T-helper 2 cell treated with Interferon-gamma antibody and Interleukin-4, amounts not matched to agents 100 ng/mL and 5 ng/mL, for 36 hours (primary cell): ENCODE measurements at regions not wholly inside any gene's neighbourhood (a gene's known extent, or its start where the extent isn't known, plus 50 kb on each side); places are given as distances from the start of the nearest gene placed in this dataset.
"Not testable (repeated sequence)": the region's sequence is repeated elsewhere in the genome, so short reads cannot be mapped to it uniquely, and the experiment has no call there.

Experiments used
- intact Hi-C: fragments of 100-400 bp; cut with micrococcal nuclease; formaldehyde crosslinking; loops from one replicate; pipeline ENCODE4 v1.15.1; 2023

DNA sequence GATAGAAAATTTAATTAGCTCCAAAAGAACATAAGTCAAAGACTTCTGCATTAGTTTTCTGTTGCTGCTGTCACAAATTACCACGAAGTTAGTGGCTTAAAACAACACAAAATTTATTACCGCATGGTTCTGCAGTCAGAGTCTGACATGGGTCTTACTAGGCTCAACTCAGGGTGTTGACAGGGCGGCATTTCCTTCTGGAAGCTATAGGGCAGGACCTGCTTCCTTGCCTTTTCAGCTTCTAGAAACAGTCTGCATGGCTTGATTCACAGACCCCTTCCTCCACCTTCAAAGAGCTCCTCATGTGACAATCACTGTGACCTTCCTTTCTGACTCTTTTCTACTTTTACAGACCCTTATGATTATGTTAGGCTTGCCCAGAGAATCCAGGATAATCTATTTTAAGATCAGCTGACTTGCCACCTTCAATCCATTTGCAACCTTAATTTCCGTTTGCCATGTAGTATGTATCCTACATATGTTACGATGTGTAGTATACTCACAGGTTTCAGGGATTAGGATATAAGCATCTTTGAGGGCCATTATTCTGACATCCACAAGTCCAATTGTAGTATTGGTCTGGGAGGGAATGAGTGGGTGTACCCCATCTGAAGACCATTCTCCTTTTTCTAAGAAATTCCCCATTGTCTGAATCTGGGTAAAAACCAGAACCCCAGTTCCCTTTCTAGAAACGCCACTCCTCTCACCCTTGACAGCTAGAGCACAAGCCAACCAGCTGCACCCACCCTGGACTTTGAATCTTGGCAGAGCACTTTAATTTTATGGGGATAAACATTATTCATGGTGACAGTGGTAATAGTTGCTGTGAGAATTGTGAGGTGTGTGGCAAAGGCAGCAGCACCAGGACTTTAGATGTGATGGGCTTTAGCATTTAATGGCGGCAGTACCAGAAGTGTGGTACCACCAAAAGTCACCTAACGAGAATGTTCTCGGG, 265.5 kb downstream of the KCNJ2 start:
- intact Hi-C loops, result no loop called here

DNA sequence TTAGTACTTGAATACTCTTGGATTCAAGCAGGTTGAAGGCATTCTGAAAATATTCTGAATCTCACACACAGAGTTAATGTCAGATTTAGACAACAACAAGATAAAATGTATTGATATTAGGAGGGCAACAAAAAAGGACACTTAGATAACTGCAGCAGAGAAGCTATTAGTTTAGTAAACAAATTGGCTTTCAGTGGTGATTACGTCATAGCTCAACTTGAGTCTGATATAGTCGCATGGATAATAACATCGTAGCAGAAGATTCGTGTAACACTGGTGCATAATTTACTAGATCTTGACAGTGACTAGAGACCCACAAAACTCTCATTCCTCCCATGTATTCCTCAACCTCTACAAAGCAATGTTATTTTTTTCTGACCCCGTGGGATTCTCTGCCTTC, 268.3 kb downstream of the KCNJ2 start:
- intact Hi-C loops, result no loop called here

DNA sequence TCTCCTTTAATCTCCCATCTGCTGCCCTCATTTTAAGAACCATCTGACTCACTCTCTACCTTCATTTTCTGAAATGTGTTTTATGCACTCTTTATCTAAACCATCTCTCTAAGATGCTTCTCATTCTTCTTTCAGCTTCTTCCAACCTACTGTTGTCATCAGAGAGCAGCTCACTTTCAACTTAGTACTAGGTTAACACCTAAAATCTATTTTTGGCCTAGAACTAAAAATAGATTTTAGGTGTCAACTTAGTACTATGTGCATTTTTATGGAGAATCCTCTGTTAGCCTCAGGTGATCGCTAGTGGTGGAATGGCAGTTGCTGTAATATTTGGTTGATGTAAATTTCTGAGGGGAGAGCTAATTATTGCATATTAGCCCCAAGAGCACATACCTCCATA, 277.1 kb downstream of the KCNJ2 start:
- intact Hi-C loops, result no loop called here

DNA sequence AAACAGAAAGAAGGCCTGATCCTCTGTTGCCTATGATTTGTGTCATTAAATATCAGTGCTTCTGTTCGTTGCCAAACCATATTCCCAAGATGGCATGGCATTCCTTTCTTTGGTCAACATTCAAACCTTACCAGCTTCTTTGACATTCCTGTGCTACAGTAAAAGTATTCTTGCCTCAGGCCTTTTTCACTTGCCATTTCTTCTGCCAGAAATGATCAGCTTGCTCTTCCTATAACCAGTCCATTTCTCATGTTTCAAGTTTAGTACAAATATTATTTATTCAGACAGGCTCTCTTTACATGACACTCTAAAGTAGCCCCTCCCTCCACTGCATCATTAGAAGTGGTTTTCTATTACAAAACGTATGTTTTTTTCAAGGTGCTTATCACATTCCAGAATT, 278.3 kb downstream of the KCNJ2 start:
- intact Hi-C loops, result no loop called here

DNA sequence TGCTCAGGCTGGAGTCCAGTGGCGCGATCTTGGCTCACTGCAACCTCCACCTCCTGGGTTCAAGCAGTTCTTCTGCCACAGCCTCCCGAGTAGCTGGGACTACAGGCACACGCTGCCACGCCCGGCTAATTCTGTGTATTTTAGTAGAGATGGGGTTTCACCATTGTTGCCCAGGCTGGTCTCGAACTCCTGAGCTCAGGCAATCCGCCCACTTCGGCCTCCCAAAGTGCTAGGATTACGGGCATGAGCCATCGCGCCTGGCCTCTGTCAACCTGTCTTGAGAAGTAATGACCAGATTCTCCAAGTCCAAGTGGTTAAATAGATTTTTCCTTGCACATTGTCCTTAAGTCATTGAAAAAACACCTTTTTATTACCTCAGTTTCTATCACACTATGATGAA, 283.7 kb downstream of the KCNJ2 start:
- intact Hi-C loops, result not testable (repeated sequence)

DNA sequence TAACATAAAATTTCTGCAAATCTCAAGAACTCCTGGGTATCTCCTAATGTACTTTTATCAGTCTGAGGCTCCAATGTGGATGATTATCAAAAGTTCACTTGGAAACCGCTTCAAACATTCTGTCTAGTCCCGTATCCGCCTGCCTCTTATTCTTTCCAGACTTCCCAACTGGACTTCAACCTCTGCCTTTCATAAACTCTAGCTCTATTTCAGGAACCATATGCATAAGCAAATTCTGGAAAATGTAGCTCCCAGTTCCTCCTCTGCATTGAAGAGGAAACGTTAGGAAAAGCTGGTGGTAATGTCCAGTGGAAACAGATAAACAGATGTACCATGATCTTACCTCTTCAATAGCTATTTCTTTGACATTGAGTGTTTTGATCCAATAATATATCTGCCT, 285.0 kb downstream of the KCNJ2 start:
- intact Hi-C loops, result no loop called here

DNA sequence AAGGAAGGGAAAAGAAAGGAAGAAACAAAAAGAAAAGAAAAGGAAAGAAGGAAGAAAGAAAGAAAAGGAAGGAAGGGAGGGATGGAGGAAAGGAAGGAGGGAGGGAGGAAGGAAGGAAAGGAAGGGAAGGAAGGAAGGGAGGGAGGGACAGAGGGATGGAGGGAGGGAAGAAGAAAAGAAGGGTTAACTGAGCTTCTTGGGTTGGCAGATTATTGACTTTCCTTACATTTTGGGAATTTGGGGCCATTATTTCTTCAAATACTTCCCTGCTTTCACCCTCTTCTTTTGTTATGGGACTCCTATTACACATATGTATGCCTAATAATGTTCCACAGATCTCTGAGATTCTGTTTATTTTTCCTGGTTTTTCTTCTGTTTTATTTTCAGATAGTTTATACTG, 285.6 kb downstream of the KCNJ2 start:
- intact Hi-C loops, result no loop called here

DNA sequence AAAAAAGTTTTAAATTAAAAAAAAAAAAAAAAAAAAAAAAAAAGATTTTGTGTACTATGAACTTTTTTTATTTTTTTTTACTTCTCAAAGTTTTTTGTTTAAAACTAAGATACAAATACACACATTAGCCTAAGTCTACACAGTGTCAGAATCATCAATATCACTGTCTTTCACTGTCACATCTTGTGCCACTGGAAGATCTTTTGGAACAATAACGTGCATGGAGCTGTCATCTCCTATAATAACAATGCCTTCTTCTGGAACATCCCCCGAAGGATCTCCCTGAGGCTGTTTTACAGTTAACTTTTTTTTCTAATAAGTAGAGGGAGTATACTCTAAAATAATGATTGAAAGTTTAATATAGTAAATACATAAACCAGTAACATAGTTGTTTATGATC, 295.7 kb downstream of the KCNJ2 start:
- intact Hi-C loops, result no loop called here

DNA sequence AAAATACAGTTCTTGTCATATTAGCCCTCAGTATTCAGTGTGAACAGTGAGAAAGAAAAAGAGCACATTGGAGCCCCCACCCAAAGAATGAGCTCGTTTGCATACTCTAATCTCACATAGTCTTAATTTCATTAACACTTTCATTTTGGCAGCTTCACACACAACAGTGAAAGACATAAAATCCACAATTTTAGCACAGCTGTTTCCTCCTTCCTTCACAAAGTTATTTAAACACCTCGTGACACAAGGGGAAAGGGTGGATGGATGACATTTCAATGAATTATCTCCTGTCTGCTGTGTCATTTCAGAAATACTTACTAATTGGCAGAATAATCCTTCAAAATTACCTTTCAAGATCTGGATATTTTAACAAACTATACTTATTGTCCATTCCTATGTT, 299.3 kb downstream of the KCNJ2 start:
- intact Hi-C loops, result no loop called here

DNA sequence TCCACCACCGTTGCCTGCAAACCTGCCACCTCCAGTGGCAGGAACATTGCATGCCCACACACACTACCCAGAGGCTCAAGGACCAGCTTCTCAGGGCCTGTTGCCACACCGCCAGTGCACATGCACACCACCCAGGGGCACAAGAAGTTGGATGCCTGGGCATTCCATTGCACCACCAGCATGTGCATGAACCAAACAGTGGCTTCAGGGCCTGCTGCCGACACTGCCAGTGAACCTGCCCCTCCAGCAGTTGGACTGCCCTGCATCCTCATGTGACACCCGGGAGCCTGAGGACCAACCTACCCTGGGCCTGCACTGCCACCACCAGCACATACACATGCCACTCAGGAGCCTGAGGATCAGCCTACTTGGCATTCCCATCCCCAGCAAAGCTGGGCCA, 303.7 kb downstream of the KCNJ2 start:
- intact Hi-C loops, result no loop called here

DNA sequence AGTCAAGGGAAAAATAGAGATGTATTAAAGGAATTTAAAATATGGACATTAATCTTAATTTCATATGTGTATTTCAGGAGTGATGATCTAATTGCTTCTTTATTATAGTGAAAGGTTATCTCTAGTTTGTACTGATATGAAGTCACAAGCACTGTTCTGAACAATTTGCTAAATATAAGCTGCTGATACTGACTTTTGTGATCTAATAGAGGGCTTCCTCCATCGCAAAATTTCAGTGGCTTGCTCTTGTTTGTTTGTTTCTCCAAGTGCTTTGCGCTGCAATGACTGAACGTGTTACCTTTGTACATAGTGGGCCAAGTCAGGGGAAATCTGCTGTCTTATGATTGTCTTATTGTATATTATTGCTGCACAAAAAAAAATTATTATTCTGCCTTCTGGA, 307.0 kb downstream of the KCNJ2 start:
- intact Hi-C loops, result no loop called here

DNA sequence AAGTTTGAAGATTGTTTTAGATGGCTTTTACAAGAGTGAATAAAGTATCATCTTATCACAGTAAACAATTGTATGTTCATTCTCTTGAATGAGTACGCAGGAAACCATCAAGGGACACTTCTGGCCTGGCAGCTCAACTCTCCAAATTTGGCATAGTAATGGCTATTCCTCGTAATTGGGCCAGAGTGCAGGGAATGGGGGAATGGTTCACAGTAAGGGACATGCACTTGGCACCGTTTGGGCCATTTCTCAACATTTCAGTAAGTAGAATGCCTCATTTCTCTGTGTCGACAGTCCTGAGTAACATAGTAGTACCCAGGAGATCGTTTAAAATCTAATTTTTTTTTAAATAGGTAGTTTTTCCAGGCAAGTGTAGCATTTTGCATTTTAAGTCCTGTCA, 309.6 kb downstream of the KCNJ2 start:
- intact Hi-C loops, result no loop called here

DNA sequence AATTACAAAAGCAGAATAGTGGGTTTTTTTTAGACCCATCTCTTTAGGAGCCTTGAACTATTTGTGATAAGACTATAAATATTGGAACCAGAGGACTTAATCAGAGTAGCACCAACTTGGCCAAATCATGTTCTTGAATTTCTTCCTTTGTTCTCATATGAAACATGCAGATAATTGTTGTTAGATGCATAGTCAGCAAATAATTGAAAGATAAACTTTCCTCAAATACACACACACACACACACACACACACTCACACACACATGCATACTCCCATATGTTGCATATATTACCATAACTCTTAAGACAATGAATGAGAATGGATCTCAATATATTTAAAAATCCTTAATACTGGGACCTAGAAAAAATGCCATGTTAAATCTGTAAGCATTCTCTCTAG, 310.4 kb downstream of the KCNJ2 start:
- intact Hi-C loops, result no loop called here

DNA sequence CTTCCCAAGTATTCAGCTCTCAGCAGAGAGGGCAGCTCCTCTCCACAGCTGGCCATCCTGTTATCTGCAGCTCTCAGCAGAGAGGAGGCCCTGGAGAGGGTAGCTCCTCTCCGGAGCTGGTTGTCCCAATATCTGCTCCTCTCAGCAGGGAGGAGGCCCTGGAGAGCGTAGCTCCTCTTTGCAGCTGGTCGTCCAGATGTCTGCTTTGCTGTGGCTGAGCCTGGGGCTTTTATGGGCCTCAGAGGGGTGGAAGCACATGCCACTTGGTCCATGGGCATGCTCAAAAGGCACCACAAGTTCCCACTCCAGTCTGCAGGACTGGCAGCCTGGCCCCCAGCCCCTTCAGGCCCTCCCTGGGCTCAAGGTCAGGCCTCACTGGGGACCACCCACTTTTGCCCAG, 314.3 kb downstream of the KCNJ2 start:
- intact Hi-C loops, result no loop called here

DNA sequence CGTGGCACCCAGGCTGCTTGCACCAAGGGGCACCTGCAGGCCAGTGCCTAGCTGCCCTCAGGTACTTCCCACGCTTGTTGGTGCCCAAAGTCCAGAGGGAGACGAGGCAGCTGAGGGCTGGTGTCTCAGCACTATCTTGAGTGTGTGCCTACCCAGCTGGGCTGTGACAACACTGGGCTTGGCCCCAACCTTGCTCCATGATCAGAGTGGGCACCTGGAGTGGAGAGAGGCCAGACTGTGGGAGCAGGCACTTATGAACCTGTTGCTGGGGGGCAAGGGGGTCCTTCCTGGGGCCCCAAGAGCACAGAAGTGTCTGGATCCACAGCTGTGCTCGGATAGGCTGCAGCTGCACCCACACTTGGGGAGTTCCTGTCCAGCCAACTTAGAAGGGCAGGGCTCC, 314.7 kb downstream of the KCNJ2 start:
- intact Hi-C loops, result no loop called here

DNA sequence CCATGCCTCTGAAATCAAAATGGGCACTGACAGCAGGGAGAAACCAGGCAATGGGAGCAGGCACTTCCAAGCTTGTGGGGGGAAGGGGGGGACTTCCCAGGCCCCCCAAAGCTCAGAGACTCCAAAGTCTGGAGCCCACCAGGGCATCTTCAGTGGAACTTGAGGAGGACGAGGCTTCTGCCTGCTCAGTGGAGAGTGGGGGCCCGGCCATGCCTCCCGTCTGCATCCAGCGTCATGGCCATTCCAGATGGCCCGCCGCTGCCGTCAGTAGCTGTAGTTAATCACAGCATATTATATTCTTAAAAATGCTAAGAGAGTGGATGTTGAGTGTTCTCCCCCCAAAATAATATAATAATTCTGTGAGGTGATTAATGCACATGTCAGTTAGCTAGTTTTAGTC, 315.2 kb downstream of the KCNJ2 start:
- intact Hi-C loops, result no loop called here

DNA sequence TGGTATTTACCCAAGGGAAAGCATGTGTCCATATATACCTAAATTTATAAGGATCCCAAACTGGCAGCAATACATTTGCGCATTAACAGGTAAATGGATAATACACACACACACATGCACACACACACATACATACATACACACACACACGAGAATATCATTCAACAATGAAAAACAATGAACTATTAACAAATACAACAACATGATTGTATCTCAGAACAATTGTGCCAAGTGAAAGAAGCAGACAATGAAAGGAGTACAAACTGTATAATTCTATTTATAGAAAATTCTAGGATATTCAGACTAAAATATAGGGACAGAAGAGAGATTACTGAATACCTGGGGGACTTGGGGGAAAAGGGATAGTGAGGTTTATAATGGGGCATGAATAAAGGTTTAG, 323.0 kb downstream of the KCNJ2 start:
- intact Hi-C loops, result no loop called here

DNA sequence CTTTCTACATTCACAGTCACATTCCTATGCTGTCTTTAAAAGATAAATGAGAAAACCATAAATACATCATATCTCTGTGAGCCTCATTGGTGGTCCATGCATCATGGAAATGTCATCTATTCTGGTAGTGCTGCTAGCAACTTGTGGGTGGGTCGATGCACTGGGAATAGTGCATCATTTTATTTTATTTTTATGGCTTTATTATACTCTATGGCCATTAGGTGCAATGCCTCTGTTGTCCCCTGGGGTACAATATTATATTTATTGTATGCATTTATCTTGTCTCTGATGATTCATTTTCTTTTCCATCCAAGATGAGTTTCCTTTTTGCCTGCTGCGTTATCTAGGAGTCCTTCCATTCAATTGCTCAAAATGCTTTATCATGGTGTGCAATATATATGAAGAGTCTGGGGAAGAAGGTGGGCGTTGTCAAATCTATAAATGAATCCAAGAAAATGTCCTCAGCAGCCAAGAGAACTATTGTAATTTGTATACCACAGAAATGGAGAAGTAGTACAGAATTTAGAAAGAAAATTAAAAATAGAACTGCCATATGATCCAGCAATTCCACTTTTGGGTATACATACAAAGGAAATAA, 324.0 kb downstream of the KCNJ2 start:
- intact Hi-C loops, result no loop called here

DNA sequence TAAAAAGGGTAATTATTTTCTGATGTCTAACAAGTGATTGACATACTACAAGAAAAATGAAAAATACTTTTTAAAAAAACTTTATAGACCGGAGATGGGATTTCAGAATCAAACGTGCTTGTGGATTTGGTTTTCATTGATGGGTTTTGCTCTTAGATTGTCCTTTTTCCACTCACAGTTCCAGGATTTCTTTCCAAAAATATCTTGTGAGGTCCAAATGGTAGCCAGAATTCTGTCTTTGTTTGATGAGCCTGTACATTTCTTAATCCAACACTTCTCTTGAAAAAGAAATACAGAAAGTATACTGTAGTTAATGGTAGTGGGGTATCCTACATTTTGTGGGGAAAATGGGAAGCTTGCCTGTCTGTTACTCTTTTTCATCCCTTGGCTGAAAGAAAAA, 329.3 kb downstream of the KCNJ2 start:
- intact Hi-C loops, result no loop called here

DNA sequence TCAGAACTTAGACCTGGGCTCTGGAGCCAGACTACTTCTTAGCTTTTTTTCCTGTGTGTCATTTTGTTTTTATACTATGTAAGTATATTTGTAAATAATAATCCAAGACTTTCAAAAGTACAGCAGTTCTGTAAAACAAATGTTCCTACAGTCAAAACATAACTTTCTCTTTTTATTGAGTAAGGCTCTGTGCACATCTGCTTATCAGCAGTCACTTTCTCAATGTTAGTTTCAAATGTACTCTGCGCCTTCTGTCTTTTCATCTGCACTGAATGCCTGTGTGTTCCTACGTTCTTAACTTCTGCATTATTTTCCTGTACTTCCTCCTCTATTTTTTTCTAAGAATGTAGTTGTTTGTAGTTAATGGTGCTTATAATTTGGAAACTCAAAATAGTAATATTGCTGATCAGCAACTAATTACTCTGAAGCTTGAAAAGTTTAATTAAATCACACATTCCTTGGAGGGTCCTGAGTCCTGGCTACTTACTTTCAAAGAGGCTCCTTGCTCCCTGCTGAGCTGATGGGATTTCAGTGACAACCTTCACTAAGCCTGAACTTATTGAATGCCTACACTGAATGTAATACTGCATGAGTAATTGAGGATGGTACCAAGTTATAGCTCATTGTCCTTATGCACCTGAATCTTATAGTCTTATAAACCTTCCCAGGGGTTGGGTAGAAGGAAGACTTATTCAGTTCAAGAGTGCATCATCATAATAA, 329.9 kb downstream of the KCNJ2 start:
- intact Hi-C loops, result no loop called here

DNA sequence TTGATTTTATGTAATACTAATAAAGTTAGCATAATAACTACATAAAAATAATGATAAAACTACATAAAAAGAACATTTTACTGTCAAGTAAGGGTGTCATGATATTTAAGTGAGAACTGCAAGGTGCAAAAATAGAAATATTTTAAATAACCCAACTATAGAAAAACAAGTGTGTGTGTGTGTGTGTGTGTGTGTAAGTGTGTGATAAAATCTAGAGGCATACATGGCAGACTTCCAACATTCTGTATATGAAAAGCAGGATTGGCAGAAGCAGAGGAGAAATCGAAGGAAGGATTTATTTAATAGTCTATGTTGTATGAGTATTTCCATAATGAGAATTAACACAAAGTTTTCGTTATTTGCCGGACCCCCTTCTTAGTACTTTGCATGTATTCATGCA, 334.1 kb downstream of the KCNJ2 start:
- intact Hi-C loops, result no loop called here

DNA sequence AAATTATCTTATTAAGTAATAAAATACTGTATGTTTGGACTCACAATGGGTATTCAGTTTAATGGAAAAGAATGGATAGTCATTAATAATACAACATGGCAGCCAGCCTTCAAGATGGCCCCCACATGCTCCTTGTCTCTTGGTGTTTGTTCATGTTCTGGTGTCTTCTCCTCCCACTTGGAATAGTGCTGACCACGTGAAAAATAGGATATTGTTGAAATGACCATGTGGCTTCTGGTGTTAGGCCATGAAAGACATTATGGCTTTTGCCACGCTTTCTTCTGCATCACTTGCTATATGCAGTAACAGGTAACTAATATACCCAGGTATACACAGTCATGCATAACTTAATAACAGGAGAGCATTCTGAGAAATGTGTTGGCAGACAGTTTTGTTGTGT, 341.0 kb downstream of the KCNJ2 start:
- intact Hi-C loops, result no loop called here
